NCI-H146 treated with DMSO at 0.1 percent for 48 hours (cell line): ENCODE measurements at regions not wholly inside any gene's neighbourhood (a gene's known extent, or its start where the extent isn't known, plus 50 kb on each side); places are given as distances from the start of the nearest gene placed in this dataset.

Experiments
- DNase-seq: peaks from one replicate; lab custom pipeline; 2025; ENCODE audit not compliant: unreplicated experiment; lab: John Stamatoyannopoulos, UW

DNA sequence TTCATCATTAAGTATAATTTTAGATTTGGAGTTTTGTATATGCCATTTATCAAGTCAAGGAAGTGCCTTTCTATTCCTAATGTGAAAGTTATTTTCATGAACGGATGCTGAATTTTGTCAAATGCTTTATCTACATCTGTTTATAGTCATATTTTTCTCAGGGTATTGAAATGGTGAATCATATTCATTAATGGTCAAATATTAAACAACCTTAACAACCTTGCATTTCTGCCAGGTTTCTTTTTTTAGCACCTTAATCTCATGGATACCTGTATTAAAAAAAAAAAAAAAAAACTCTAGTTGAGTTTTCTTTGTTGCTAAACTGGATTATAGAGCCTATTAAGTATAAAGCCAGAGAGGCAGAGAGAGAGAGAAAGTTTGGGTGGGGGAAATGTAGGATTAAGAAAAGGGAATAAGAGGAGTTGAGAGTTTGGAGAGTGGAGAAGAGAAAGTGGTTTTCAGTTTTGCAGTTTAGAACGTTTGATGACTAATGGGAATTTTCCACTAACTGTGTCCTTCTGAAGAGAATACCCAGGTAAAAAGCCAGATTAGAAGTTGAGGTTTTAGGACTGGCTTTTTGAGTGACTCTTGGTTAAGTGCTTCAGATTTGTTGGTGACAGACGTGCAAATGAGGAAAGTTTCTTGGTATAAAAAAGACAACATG, 305.0 kb downstream of the HLX start:
- DNase-seq = no peak

DNA sequence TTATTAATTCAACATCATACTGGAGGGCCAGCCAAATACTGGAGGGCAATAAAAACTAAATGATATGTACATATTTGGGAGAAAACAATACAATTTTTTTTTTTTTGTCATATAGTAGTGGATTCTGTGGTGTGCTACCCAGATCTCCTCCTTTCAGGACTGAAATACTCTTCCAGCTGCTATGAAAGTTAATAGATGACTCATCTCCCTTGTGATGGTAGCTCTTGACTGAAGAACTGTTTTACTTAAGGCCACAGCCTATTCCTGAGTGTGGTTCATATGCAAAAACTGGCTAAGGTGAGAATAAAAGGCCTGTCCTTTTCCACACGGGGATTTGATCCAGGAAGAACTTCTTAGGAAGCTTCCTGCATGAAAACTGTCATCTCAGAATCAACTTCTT, 307.9 kb downstream of the HLX start:
- DNase-seq = no peak

DNA sequence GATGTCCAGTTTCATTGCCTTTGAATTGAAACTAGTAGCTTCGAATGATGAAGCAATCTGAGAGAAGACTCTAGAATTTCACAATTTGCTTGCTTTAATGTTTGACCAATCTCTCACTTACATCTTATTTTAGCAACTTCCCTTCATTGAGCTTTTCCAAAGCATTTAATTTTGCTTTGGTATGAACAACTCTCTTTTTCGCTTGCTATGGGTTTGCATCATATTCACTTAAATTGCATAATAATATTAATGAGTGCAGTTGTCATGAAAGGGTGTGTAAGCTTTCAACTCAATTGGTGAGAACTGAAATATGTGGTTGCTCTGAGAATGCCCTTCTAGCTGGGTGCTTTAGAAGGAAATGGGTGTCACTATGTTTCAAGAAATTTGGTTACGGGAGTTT, 309.2 kb downstream of the HLX start:
- DNase-seq = no peak

DNA sequence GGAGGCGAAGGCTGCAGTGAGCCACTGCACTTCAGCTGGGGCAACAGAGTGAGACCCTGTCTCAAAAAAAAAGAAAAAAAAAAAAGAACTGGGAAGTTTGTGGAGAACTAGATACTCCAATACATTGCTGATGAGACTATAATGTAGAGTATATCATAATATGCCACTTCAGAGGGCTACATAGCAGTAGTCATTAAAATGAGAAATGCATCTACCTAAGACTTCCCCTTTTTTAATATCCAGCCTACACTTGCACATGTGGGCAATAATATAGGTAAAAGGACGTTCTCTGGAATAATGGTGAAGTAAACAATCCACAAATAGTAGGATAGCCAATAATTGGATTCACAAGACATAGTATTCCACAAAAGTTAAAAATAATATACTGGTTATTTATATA, 311.0 kb downstream of the HLX start:
- DNase-seq = no peak

DNA sequence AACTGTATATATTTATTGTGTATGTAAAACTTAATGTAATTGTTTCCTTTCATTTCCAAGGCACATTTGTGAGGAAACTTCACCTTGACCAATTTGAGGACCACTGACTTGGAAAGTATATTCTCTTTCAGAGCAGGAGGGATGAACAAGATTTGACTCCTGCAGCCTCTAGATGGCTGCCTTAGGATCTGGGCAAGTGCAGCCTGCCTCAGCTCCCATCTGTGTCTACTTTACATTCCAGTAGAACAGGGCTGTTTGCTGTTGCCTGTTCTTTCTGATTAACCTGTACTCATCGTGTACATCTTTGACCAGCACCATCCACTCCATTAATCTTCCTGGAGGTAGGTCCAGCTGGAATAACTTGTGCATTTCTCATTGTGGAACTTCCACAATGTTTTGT, 312.8 kb downstream of the HLX start:
- DNase-seq = no peak

DNA sequence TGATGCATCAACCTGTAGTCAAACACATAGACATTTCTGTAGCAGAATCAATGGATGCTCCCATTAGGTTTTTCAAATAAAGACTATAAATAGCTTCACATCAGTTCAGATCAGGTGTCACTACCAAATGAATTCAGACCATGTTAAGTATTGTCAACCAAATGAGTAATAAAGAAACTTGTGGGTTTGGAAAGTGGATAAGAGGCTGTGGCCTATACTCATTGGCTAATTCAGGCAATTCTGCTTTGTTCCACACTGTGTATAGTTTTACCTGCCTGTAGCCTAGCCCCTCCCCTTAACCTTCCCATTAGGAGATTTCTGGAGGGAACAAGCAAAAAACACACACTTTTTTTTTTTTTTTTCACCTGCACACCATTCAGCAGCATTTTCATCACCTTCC, 321.2 kb downstream of the HLX start:
- DNase-seq = no peak

DNA sequence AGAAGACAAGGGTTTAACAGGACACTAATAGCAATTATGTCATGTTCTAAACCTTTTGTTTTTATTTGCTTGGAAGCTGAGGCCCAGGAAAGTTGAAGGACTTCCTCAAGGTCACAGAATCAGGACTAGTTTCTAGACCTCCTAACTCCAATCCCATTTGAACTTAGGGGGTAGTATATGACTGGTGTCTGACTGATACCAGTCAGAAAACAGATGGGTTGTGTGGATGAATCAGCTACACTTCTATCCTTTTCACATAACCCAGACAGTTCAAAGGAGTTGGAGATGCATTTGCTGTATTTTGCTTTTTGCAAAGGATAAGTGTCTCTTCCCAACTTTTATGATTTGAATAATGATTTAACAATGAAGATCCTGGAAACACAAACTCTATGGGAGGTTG, 322.5 kb downstream of the HLX start:
- no peak for DNase-seq

DNA sequence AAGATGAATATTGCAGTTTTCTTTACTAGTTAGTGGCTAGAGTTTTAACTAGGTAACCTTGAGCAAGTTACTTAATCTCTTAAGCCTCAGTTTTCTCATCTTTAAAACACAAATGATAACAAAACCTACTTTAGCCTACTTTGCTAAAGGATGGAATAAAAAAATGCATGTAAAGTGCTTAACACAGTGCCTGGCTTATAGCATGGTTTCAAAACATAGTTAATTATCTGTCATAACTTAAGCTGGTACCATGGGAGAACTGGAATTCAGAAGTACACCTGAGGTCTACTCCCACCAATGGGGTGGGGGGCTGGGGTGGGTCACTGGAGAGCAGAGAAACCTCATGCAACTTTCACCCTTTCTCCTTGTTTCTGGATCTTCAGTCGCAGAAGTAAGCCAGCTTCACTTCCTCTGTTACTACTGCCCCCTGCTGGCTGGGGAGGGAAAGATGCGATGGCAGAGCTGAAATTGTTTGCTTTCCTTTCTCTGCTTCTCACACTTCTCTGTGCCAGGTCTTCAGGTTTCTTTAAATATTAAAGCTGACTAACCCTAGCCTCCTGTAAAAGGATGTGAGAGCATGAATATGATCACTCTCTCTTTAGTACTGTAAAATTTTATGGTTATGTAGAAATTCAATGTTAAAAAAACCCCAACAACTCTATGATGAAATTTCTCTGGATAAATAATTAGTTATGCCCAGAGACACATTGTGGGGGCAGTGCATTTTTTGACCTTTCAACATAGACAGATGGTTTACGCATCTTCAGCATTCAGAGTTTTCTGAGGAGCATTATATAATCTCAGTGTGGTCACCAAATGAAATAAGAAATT, 324.2 kb downstream of the HLX start:
- DNase-seq = peak; percentile 21

DNA sequence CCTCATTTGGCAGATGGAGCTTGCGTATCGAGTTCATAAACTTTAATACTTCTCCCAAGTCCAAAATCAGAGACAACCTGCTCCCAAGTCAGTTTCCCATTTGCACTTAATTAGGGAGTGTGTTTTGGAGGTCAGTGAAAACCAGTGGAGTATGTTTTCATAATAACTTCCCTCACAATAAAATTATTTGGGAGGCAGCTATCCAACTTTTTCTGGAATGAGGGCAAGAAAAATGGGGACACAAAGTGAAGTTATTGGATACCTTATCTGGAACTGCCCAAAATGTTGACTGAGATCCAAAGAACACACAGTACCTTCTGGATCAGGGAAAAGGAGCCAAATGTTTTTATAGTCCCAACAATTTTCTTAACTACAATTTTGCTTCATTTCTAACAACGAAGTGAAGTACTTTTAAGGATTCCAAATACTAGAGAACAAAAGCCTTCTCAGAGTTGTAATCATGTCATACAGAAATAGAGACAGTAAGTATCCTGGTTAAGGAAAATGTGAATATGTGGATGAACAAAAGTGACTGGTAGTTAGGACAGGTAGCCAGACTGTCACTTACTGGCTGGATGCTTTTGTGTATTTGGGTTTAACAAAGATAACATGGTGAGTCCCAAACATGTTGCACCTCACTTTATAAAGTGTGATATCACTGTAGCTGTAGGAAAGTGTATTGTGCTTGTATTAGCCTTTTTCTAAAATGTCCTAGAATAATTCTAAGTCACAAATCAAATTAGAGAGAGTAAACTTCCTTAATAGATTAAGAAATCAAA, 325.0 kb downstream of the HLX start:
- no peak for DNase-seq

DNA sequence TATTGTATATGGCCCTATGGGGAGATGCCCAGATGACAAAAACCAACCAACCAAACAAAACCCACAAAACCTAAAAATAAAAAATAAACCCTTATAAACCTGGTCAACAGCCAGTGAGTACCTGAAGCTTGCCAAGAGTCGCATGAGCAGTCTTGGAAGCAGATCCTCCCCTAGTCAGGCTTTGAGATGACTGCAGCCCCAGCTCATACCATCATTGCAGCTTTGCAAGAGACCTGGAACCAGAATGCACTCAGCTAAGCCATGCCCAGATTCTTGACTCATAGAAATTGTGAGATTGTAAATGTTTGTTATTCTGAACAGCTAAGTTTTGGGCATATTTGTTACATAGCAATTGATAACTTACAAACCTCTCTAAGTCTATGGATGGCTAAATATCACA, 326.8 kb downstream of the HLX start:
- no peak for DNase-seq

DNA sequence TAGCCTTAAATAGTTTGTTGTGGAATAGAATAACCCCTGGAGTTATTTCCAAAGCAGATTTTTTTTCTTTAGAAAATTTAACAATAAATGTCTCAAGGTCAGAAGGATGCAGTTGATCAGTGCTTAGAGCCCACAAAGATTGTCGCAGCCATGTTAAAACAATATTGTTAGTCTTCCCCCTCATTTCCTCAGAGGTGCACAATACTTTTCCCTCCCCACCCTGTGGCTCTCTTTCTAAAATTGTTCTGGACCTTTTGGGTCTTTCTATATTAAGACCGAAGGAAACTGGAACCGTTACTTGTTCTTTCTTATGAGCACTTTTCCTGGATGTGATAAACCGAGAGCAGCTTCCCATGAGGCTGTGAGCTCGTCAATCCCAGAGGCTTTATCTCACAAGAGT, 333.7 kb downstream of the HLX start:
- no peak for DNase-seq

DNA sequence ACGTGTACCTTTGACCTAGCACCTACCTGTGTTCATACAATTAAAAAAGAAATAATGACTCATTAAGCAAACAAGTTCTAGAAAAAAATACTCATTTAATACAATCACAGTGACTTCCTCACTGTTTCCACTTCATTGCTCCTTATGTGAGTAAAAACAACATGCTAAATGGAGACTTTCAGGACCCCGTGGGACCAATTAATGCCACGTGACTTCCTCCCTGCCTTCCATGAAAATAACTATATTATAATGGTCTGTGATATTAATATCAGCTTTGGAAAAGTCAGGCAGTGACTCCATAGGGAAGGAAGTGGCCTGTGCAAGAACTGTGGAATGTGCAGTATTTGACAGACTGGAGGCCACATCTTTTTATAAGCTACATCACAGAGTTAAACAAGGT, 337.8 kb downstream of the HLX start:
- no peak for DNase-seq

DNA sequence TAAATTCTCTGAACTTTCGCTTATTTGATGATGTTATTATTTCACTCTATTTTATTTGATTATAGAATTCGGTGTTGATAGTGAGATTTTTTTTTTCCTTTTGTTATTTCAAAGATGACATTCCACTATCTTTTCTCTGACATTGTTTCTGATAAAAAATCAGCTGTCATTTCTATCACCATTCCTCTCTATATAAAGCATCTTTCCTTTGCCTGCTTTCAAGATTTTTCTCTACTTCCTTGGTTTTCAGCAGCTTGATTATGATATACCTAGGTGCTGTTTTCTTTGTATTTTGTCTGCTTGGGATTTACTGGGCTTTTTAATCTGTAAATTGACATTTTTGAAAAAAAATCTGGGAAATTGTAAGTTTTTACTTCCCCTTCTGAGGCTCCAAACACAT, 344.0 kb downstream of the HLX start:
- no peak for DNase-seq

DNA sequence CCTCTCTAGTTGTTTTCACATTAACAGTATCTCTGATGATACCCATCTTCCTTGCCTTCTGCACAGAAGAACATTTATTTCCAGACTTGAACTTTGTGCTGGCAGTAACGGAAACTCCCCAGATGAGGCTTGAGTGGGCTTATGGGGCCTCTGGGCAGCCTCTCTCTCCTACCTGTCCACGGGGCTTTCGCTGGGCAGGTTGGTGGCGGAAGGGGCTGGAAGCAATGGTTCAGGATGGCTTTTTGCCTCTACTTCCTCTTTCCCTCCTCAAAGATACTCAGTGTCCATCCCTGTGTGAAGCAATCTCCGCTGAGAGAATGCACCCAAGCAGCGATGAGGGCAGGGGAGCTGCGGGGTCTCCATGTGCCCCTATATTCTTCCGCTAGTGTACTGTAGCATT, 348.2 kb downstream of the HLX start:
- DNase-seq = no peak

DNA sequence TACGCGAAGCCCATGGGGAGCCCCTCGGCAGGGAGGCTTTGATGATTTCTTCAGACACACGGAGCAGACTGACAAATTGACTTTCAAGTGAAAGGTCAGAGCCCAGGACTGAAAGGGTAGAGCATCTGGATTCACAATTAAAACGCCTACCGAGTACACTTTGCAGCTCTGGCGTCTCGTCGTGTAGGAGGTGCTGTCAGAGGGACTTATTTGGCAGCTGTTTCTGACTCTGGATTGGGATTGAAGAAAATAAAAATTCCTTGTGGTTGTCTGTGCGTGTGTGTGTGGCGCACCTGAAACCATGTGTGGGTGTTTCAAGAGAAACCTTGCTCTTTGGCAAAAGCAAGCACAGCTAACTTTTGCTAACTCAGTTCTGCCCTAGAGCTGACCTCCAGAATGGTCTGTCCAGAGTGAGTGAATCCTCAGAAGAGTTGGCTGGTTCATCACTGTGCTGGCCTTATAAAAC, 348.7 kb downstream of the HLX start:
- peak; percentile 13 for DNase-seq

DNA sequence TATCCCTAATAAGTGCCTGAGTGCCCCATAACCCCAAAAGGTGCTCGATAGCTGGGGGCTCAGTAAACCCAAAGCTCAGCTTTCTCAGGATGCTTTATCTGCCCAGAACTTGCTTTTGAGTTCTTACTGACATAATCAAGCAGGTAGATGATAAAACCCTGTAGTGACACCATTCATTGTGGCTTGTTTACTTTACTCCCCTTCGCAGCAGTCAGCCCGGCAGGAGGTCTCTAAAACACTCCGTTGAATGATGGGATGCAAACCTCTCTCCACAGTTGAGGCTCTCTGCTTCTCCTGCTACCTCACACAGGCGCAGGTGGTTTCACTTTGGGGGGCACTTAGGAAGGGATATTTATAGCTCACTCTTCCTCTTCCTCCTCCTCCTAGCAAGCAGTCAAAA, 349.4 kb downstream of the HLX start:
- peak; percentile 84 for DNase-seq

DNA sequence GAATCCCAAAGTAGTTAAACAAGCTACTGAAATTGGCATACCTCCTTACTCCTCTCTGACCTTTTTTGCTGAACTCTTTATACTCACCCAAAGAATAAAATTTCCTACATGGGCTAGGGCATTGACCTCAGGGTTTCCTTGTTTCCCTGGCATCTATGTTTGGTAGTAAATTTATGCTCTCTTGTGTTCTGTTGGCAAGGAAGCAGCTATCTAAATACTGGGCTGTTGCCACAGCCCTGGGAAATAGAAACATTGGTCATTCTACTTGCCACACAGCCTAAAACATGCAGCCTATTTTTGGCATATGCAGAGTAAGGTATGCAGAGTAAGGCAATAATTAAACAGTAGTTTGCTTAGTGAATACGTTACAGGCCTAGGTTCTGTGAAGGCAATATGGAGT, 351.4 kb downstream of the HLX start:
- no peak for DNase-seq

DNA sequence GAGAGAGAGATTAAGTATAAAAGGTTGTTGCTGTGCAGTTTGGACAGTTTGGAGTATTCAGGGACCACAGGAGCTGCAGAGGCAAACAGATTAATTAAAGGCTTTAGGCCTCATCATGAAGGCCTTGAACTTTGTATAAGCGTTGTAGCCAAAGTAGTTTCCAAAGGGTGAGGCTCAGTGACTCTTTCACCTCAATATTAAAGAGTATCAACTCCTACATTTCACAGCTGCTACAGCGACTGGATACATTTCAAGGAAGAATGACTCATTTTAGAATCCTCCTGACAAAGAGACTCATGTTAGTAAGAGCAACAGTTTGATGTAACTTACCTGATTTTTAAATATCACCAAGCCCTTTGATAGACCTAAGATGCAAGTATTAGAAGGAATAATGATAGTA, 355.5 kb downstream of the HLX start:
- DNase-seq = no peak

DNA sequence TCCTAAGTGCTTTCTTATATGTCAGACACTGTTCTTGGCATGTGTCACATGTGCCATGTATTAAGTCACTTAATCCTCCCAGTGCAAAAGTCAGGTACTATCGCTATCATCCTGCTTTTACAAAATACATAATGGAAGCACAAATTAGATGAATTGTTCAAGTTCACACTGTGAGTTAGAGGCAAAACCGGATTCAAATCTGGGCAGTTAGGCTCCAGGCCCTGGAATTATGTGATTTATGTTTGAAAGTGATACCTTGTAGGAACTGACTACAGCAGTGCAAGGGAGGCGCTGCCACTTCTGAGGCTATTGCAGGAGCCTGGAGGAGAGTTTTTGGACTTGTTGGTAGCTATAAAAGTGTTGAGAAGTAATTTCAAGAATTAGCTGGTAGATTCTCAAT, 358.3 kb downstream of the HLX start:
- DNase-seq = no peak

DNA sequence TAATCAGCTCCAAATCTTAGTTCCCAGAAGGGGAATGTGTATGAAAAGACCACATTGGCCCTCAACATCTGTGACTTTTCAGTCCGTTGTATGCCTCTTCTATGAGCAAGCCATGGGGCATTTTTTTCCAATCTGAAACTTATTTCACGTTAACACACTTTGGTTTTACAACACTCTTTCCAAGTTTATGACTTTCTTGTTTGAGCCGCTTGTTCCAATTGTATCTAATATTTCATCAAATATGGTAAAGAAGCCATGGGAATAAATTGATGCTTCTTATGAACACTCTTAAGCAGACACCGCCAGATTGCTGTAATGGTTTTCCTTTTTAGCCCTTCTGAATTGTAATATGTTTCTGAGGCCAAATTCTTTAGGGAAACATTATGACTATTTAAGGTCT, 359.9 kb downstream of the HLX start:
- no peak for DNase-seq

DNA sequence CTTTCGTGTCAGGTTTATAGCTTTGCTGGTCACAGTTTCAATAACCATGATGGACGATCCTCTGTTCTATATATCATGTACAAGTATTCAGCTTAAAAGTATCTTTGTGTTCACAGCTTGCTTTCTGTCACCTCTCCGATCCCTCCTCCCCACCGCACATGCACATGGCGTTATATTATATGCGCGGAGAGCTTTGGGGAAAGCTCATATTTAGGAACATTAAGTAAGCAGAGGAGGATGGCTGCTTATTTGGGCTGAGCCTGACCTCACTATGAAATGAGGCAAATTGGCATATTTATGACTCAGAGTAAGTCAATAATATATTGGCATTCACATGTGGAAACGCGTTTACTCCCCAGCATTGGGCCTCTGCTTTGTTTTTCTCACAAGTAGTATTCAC, 360.5 kb downstream of the HLX start:
- no peak for DNase-seq

DNA sequence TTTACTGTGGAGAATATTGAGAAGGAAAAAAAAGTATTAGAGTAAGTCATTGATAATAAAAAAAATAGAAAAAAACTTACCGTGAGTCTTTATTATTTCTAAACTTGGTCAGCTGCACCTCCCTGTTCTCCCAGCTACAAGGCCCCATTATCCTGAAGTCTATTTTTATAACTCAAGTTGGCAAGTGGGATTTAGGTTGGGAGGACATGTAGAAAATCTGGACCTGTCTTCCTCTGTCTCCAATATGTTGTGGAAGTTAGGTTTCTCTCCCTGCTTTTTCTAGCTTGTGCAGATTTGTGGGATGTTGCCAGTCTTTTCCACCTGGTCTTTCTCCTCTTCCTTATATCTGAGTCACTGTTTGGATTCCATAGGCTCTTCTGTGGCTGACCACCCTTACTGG, 361.4 kb downstream of the HLX start:
- DNase-seq = no peak
